Nucleus accumbens (tissue), 56 donors: ENCODE measurements at regions not wholly inside any gene's neighbourhood (a gene's known extent, or its start where the extent isn't known, plus 50 kb on each side); places are given as distances from the start of the nearest gene placed in this dataset.
"Not testable (repeated sequence)": the region's sequence is repeated elsewhere in the genome, so short reads cannot be mapped to it uniquely, and the experiment has no call there.

ENCODE experiments used
- DNase-seq, 56 donors: peaks; one replicate each; lab custom pipeline; 2025; lab: John Stamatoyannopoulos, UW

GRCh38 chr6:137794516-137795201 is 72.4 kb upstream of the TNFAIP3 start:
- DNase-seq: no peak

DNA sequence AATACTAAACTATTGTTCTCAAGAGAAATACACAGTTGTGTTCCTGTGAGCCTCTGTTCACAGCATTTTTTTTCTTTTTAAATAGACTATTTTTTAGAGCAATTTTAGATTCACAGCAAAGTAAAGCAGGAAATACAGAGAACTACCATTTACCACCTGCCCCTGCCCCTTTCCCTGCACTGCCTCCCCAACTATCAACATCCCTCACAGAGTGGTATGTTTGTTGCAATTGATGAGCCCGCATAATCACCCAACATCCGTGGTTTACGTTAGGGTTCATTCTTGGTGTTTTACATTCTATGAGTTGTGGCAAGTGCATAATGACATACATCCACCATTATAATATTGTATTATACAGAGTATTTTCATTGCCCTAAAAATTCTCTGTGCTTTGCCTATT is 71.6 kb upstream of the TNFAIP3 start:
- DNase-seq: no peak

DNA sequence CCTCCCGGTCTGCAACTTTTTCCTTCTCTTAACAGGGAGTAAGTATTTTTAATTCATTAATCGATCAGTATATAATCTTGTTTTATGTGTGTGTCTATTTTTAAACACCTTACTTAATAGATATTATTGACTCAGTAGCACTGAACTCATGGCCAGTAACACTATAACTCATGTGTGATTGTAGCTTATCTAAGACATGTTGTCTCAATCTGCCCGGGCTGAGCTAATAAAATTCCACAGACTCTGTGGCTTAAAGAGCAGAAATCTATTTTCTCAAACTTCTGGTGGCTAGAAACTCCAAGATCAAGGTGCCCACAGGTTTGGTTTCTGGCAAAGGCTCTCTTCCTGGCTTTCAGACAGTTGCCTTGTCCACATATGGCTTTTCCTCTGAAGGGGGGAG is 68.8 kb upstream of the TNFAIP3 start:
- no peak for DNase-seq

DNA sequence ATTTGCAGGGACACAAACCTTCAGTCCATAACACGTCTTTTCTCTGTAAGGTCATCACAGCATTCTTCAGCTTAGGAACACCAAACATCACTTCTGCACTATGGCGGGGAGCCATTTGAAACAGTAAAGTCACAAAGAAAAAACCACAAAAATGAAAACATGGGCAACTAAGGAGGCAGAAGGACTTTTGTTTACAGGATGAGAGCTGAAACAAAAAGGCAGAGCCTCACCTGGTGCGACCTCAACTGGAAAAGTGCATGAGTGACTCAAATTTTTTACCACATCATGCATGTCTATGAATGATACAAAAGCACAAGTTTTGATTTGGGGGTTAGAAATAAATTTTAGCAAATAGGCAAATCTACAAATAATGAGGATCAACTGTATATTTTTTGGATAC is 68.2 kb upstream of the TNFAIP3 start:
- no peak for DNase-seq

DNA sequence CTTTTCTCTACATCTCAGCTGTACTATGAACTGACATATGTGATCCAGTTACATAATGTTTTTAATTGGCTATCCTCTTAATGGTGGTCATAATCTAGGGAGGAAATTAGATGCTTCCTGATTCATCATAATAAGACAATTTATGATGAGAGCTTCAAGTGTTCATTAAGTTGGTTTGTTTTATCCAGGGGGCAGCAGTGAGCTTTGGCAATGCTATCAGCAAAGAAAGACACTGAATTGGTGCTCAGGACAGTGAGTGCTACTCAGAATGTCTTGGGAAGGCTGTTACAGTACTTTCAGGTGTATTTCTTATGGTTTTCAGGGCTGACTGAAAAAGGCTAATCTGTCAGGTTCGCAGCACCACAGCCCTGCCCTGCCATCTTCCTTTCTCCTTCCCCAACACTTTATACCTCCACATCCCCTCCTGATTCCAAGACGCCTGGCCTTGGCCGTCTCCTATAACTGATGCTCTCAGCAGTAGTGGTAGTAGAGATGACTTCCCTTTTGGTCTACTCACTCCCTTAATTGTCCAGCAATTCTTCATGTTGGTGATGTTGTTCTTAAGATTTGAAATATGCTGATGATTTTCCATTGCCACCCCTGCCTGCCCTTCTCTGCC is 67.0 kb upstream of the TNFAIP3 start:
- DNase-seq: peak in 14 of 56 donors; percentile 1 to 50 (median 5)

GRCh38 chr6:137800762-137801161 is 66.3 kb upstream of the TNFAIP3 start:
- no peak for DNase-seq

DNA sequence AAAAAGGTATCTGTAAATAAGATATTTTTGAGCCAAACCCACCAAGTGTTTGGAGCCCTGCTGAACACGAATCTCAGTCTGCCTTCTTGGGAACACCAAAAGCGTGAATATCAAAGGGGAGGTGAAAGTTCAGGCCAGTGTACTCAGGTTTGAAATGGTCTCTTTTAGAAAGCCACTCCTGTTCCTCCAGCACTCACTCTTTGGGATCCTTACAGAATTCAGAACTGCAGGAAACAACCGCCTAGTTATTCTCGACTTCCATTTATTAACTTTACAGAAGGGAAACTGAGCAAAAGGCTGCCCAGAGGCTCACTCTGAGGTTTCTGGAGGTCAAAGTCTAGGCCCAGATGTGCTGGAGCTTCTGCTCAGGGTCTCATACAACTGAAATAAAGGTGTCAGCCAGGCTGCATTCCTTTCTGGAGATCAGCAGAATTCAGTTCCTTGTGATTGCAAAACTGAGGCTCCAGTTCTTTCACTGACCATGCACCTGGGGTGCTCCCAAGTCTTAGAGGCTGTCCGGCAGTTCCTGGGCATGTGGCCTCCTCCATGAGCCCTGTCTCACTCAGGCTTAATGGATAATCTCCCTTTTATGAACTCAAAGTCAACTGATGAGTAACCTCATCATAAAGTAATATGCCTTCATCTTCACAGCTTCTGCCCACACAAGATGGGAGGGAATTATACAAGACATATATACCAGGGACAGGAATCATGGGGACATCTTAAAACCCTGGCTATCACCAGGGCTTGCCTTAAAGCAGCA is 65.5 kb upstream of the TNFAIP3 start:
- DNase-seq: no peak

GRCh38 chr6:137802408-137803182 is 64.5 kb upstream of the TNFAIP3 start:
- DNase-seq: no peak

- DNase-seq: no peak
These were observed 62.4 kb upstream of the TNFAIP3 start for GRCh38 chr6:137804637-137805036.

DNA sequence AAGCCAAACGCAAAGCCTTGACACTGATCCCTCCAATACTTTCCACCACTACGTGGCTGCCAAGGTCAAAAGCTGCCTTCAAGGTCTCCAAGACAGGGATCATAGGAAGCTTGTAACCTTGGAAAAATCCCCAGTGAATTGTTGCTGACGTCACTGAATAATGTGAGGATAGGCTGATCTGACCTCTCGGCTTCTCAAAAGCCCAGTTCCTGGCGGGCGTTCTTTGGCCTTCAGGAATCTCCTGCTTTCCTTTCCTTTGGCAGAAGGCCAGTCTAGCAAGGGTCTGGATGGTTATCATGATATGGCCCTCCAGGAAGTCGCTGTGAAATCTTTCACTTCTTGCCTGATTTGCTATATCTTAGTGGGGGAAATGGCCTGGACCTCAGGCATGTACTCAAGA is 61.4 kb upstream of the TNFAIP3 start:
- DNase-seq: no peak

DNA sequence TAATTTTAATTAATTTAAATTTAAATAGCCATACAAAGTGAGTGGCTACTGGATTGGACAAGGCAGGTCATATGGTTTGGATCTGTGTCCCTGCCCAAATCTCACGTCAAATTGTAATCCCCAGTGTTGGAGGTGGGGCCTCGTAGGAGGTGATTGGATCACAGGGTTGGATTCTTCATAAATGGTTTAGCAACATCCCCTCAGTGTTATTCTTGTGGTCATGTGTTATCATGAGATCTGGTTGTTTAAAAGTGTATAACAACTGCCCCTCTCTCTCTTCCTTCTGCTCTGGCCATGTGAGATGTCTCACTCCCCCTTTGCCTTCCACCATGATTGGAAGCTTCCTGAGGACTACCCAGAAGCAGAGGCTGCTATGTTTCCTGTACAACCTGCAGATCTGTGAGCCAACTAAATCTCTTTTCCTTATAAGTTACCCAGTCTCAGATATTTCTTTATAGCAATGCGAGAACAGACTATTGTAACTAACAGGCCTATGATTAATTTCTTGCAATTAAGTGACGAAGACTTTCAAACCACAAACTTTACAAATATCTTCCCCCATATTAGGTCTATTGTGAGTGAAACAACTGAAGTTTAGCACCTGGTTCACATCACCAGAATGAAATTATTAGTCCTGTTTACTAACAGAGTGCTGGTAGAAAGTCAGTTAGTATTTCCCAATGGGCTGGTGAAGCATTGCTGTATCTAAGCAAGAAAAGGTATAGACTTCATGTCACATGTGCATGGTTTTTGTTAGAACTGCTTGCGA is 60.0 kb upstream of the TNFAIP3 start:
- no peak for DNase-seq

- DNase-seq: no peak
These were observed 58.9 kb upstream of the TNFAIP3 start for GRCh38 chr6:137808191-137808590.

GRCh38 chr6:137808836-137809315 is 58.2 kb upstream of the TNFAIP3 start:
- DNase-seq: no peak

DNA sequence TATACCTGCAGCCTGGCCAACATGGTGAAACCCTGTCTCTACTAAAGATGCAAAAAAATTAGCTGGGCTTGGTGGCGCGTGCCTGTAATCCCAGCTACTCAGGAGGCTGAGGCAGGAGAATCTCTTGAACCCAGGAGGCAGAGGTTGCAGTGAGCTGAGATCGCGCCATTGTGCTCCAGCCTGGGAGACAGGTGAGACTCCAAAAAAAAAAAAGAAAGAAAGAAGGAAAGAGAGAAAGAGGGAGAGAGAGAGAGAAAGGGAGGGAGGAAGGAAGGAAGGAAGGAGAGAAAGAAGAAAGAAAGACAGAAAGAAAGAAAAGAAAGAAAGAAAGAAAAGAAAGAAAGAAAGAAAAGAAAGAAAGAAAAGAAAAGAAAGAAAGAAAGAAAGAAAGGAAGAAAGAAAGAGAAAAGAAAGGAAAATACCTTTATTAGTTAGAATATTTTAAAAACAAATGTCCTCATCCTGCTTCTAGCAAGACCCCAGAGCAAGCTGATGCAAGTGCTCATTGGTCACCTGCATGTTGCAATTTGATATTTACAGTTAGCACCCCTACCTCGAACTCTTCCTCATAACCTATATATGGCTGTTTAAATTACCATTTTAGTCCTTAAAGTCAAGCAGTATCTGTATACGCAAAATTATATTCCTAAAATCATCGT is 57.0 kb upstream of the TNFAIP3 start:
- DNase-seq: not testable (repeated sequence)

- no peak for DNase-seq
These were observed 56.4 kb upstream of the TNFAIP3 start for GRCh38 chr6:137810554-137811120.

- DNase-seq: peak in 4 of 56 donors; percentile 1 to 10 (median 5)
These were observed 55.7 kb upstream of the TNFAIP3 start for GRCh38 chr6:137811121-137811915.

GRCh38 chr6:137811916-137812553 is 55.0 kb upstream of the TNFAIP3 start:
- no peak for DNase-seq
